ENCODE measurements at regions not wholly inside any gene's neighbourhood (a gene's known extent, or its start where the extent isn't known, plus 50 kb on each side); places are given as distances from the start of the nearest gene placed in this dataset.

GRCh38 chr18:55878224-55878623, 290.2 kb upstream of the TCF4 start:
- no peak for TF ChIP-seq CTCF (conservative IDR thresholded peaks at IDR 0.05 in 1 of 2, IDR thresholded peaks at IDR 0.05 in 1 of 2; ENCODE audit: low read depth in 1 of 2, low read length in 2 of 2)
- TF ChIP-seq EZH2 (IDR thresholded peaks at IDR 0.05; ENCODE audit: low read length, missing control alignments): no peak
- Histone ChIP-seq H3K79me2 (ENCODE audit: control insufficient read depth, insufficient read depth, low read length) (no peaks in the 10 kb centered on the region), H4K20me1 (ENCODE audit: control insufficient read depth, extremely low read depth, insufficient read depth, low read length) (no peaks in the 10 kb centered on the region), H3K36me3 (ENCODE audit: control insufficient read depth, insufficient read depth, low read length) (no peaks in the 10 kb centered on the region), H3K4me3 (replicated peaks in 1 of 4; ENCODE audit: control extremely low read depth in 1 of 4, insufficient read depth in 1 of 4, low read depth in 3 of 4, low read length in 4 of 4) (no peak overlapping the region), H3K9ac (ENCODE audit: insufficient read depth, low read length) (no peak overlapping the region), H2AFZ (ENCODE audit: low read length) (no peak overlapping the region), H3K9me3 (ENCODE audit: control insufficient read depth, insufficient read depth, low read depth, low read length) (no peaks in the 10 kb centered on the region), H3K4me1 (ENCODE audit: control insufficient read depth, extremely low read depth, insufficient read depth, low read length) (no peaks in the 10 kb centered on the region), H3K27me3 (ENCODE audit: control insufficient read depth, insufficient read depth, low read length) (no peaks in the 10 kb centered on the region), H3K27ac (ENCODE audit: insufficient read depth, low read length) (no peak overlapping the region), H3K4me2 (ENCODE audit: extremely low read depth, insufficient read depth, low read length) (no peak overlapping the region)
- peak in 1 of 2 donors; percentile 75 for DNase-seq (ENCODE audit: low read depth in 2 of 2)

GRCh38 chr18:55877321-55877720, 289.3 kb upstream of the TCF4 start:
- peak in 1 of 2 donors; percentile 41 for DNase-seq (ENCODE audit: low read depth in 2 of 2)
- Histone ChIP-seq H3K27ac (ENCODE audit: insufficient read depth, low read length) (no peak overlapping the region), H4K20me1 (ENCODE audit: control insufficient read depth, extremely low read depth, insufficient read depth, low read length) (no peaks in the 10 kb centered on the region), H3K4me3 (replicated peaks in 1 of 4; ENCODE audit: control extremely low read depth in 1 of 4, insufficient read depth in 1 of 4, low read depth in 3 of 4, low read length in 4 of 4) (no peak overlapping the region), H3K9me3 (ENCODE audit: control insufficient read depth, insufficient read depth, low read depth, low read length) (no peaks in the 10 kb centered on the region), H3K4me1 (ENCODE audit: control insufficient read depth, extremely low read depth, insufficient read depth, low read length) (no peaks in the 10 kb centered on the region), H3K27me3 (ENCODE audit: control insufficient read depth, insufficient read depth, low read length) (no peaks in the 10 kb centered on the region), H2AFZ (ENCODE audit: low read length) (no peak overlapping the region), H3K4me2 (ENCODE audit: extremely low read depth, insufficient read depth, low read length) (no peak overlapping the region), H3K9ac (ENCODE audit: insufficient read depth, low read length) (no peak overlapping the region), H3K79me2 (ENCODE audit: control insufficient read depth, insufficient read depth, low read length) (no peaks in the 10 kb centered on the region), H3K36me3 (ENCODE audit: control insufficient read depth, insufficient read depth, low read length) (no peaks in the 10 kb centered on the region)
- TF ChIP-seq CTCF (conservative IDR thresholded peaks at IDR 0.05 in 1 of 2, IDR thresholded peaks at IDR 0.05 in 1 of 2; ENCODE audit: low read depth in 1 of 2, low read length in 2 of 2) (no peak), EZH2 (IDR thresholded peaks at IDR 0.05; ENCODE audit: low read length, missing control alignments) (no peak)

- H4K20me1 ChIP-seq (ENCODE audit: control insufficient read depth, extremely low read depth, insufficient read depth, low read length): no peaks in the 10 kb centered on the region
- H3K9me3 ChIP-seq (ENCODE audit: control insufficient read depth, insufficient read depth, low read depth, low read length): no peaks in the 10 kb centered on the region
- no peaks in the 10 kb centered on the region for H3K4me1 ChIP-seq (ENCODE audit: control insufficient read depth, extremely low read depth, insufficient read depth, low read length)
- H3K27me3 ChIP-seq (ENCODE audit: control insufficient read depth, insufficient read depth, low read length): no peaks in the 10 kb centered on the region
- DNase-seq (ENCODE audit: low read depth in 2 of 2): no peak
- no peak overlapping the region for H3K4me2 ChIP-seq (ENCODE audit: extremely low read depth, insufficient read depth, low read length)
- no peak overlapping the region for H3K9ac ChIP-seq (ENCODE audit: insufficient read depth, low read length)
- no peak overlapping the region for H3K27ac ChIP-seq (ENCODE audit: insufficient read depth, low read length)
- TF ChIP-seq CTCF (conservative IDR thresholded peaks at IDR 0.05 in 1 of 2, IDR thresholded peaks at IDR 0.05 in 1 of 2; ENCODE audit: low read depth in 1 of 2, low read length in 2 of 2): no peak
- no peak for TF ChIP-seq EZH2 (IDR thresholded peaks at IDR 0.05; ENCODE audit: low read length, missing control alignments)
- no peaks in the 10 kb centered on the region for H3K36me3 ChIP-seq (ENCODE audit: control insufficient read depth, insufficient read depth, low read length)
- H3K79me2 ChIP-seq (ENCODE audit: control insufficient read depth, insufficient read depth, low read length): no peaks in the 10 kb centered on the region
- no peak overlapping the region for H2AFZ ChIP-seq (ENCODE audit: low read length)
- H3K4me3 ChIP-seq (replicated peaks in 1 of 4; ENCODE audit: control extremely low read depth in 1 of 4, insufficient read depth in 1 of 4, low read depth in 3 of 4, low read length in 4 of 4): no peak overlapping the region
Observed at GRCh38 chr18:55876254-55876653, 288.3 kb upstream of the TCF4 start.

All from fibroblast of lung (primary cell).